ENCODE measurements at regions not wholly inside any gene's neighbourhood (a gene's known extent, or its start where the extent isn't known, plus 50 kb on each side); places are given as distances from the start of the nearest gene placed in this dataset.

DNA sequence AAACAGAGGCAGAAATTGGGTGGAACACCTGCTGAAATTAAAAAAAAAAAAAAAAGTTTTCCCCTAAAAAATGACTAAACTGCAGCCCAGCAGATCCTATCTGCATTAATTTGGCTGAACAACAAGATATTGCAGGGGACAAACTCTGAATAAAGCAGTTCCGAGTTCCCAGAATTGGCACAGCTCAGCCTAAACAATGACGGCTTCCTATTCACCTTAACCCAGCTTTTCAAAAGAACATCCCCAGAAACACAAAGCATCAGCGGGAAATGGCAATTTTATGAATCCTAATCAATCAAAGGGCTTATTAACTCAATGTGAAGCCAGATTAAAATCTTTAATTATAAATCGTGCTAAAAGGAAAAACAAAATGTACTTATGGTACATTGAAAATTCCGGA is 497.8 kb upstream of the ZFHX3 start:
- no peak for TF ChIP-seq POLR2AphosphoS5 (IDR thresholded peaks at IDR 0.05; ENCODE audit: insufficient read depth in 1 of 2, low read depth in 1 of 2)
- TF ChIP-seq, protein P1, sequence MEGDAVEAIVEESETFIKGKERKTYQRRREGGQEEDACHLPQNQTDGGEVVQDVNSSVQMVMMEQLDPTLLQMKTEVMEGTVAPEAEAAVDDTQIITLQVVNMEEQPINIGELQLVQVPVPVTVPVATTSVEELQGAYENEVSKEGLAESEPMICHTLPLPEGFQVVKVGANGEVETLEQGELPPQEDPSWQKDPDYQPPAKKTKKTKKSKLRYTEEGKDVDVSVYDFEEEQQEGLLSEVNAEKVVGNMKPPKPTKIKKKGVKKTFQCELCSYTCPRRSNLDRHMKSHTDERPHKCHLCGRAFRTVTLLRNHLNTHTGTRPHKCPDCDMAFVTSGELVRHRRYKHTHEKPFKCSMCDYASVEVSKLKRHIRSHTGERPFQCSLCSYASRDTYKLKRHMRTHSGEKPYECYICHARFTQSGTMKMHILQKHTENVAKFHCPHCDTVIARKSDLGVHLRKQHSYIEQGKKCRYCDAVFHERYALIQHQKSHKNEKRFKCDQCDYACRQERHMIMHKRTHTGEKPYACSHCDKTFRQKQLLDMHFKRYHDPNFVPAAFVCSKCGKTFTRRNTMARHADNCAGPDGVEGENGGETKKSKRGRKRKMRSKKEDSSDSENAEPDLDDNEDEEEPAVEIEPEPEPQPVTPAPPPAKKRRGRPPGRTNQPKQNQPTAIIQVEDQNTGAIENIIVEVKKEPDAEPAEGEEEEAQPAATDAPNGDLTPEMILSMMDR (IDR thresholded peaks at IDR 0.05): no peak

All from vagina (tissue), 2 donors.